Neural cell (in vitro differentiated cells): ENCODE measurements at regions not wholly inside any gene's neighbourhood (a gene's known extent, or its start where the extent isn't known, plus 50 kb on each side); places are given as distances from the start of the nearest gene placed in this dataset.

Experiments used
- H2AFZ ChIP-seq: fragments of 200-600, 300-800 bp; sonication (generic), shearing (Covaris generic); 2 replicates; pipeline ENCODE4 v1.6.0; 2014; ENCODE audit warnings: low read depth, mild to moderate bottlenecking, antibody characterized with exemption, low read length, moderate library complexity
- H3F3A ChIP-seq: fragments of 200-600 bp; shearing (Covaris generic); 2 replicates; pipeline ENCODE4 v1.6.1; 2016; ENCODE audit warnings: mild to moderate bottlenecking, moderate library complexity, mixed read lengths, antibody characterized with exemption, low read length; ENCODE audit not compliant: insufficient read depth, poor library complexity, severe bottlenecking
- H3K27ac ChIP-seq: fragments of 200-600, 300-800 bp; sonication (generic), shearing (Covaris generic); 2 replicates; pipeline ENCODE4 v1.5.1; 2014; ENCODE audit warnings: mild to moderate bottlenecking, low read length, moderate library complexity
- H3K27me3 ChIP-seq: fragments of 300-800, 200-600 bp; sonication (generic), shearing (Covaris generic); 2 replicates; pipeline ENCODE4 v1.6.0; 2014; ENCODE audit warnings: mild to moderate bottlenecking, low read depth, low read length, moderate library complexity; ENCODE audit not compliant: insufficient read depth
- H3K36me3 ChIP-seq: fragments of 300-800, 200-600 bp; sonication (generic), shearing (Covaris generic); 2 replicates; pipeline ENCODE4 v1.5.1; 2014; ENCODE audit warnings: mild to moderate bottlenecking, antibody characterized with exemption, low read length, moderate library complexity; ENCODE audit not compliant: insufficient read depth
- H3K4me2 ChIP-seq: fragments of 300-800, 200-600 bp; sonication (generic), shearing (Covaris generic); 2 replicates; pipeline ENCODE4 v1.6.0; 2014; ENCODE audit warnings: mild to moderate bottlenecking, low read length
- H3K4me3 ChIP-seq: fragments of 300-800, 200-600 bp; sonication (generic), shearing (Covaris generic); 2 replicates; pipeline ENCODE4 v1.5.1; 2014; ENCODE audit warnings: mild to moderate bottlenecking, low read length, moderate library complexity
- H3K79me2 ChIP-seq: fragments of 200-600 bp; shearing (Covaris generic); replicated peaks from 2 replicates; pipeline ENCODE4 v1.6.0; 2014; ENCODE audit warnings: mild to moderate bottlenecking, low read length, moderate library complexity; ENCODE audit not compliant: insufficient read depth
- H3K9ac ChIP-seq: fragments of 300-800, 200-600 bp; sonication (generic), shearing (Covaris generic); 2 replicates; pipeline ENCODE4 v1.6.1; 2016; ENCODE audit warnings: mild to moderate bottlenecking, low read length, mixed read lengths
- H3K9me2 ChIP-seq: fragments of 200-600 bp; shearing (Covaris generic); 2 replicates; pipeline ENCODE4 v1.6.1; 2016; ENCODE audit warnings: mild to moderate bottlenecking, low read length, mixed read lengths; ENCODE audit not compliant: insufficient read depth
- H3K9me3 ChIP-seq: fragments of 200-600, 300-800 bp; sonication (generic), shearing (Covaris generic); 2 replicates; pipeline ENCODE4 v1.6.1; 2016; ENCODE audit warnings: mild to moderate bottlenecking, mixed run types, low read length, moderate library complexity, mixed read lengths
- H4K20me1 ChIP-seq: fragments of 200-600 bp; shearing (Covaris generic); 2 replicates; pipeline ENCODE4 v1.6.1; 2016; ENCODE audit warnings: mild to moderate bottlenecking, mixed run types; ENCODE audit not compliant: insufficient read depth
- EP300 ChIP-seq: fragments of 450-650 bp; conservative IDR thresholded peaks from 2 replicates; pipeline ENCODE4 v1.6.1; 2014; ENCODE audit warnings: antibody characterized with exemption, mild to moderate bottlenecking, moderate library complexity; ENCODE audit not compliant: poor library complexity, severe bottlenecking
- EZH2 ChIP-seq: fragments of 200-600, 300-800 bp; shearing (Covaris generic), sonication (generic); IDR thresholded peaks from 2 replicates; pipeline ENCODE4 v1.6.1; 2014; ENCODE audit warnings: antibody characterized with exemption, low read length, borderline replicate concordance, mild to moderate bottlenecking; ENCODE audit not compliant: insufficient read depth, poor library complexity, severe bottlenecking
- MXI1 ChIP-seq: fragments of 450-650 bp; conservative IDR thresholded peaks from 2 replicates; pipeline ENCODE4 v1.6.1; 2014; ENCODE audit warnings: antibody characterized with exemption, mild to moderate bottlenecking; ENCODE audit not compliant: poor library complexity, severe bottlenecking
- POLR2AphosphoS5 ChIP-seq: IDR thresholded peaks from 2 replicates; pipeline ENCODE4 v1.6.1; 2012
- RAD21 ChIP-seq: fragments of 450-650 bp; conservative IDR thresholded peaks from 2 replicates; pipeline ENCODE4 v1.6.1; 2014; ENCODE audit warnings: antibody characterized with exemption, mild to moderate bottlenecking, moderate library complexity
- SMC3 ChIP-seq: fragments of 450-650 bp; conservative IDR thresholded peaks from 2 replicates; pipeline ENCODE4 v1.6.1; 2014; ENCODE audit warnings: antibody characterized with exemption, mild to moderate bottlenecking, moderate library complexity; ENCODE audit not compliant: poor library complexity
- TAF1 ChIP-seq: IDR thresholded peaks from 2 replicates; pipeline ENCODE4 v1.6.1; 2012; ENCODE audit warnings: low read depth
- TF ChIP-seq, protein P1 (sequence below): IDR thresholded peaks from 2 replicates; pipeline ENCODE4 v1.6.1; 2012; ENCODE audit warnings: borderline replicate concordance
- TF ChIP-seq, protein P2 (sequence below): fragments of 450-650 bp; IDR thresholded peaks from 2 replicates; pipeline ENCODE4 v1.5.1; 2014; ENCODE audit warnings: antibody characterized with exemption, mild to moderate bottlenecking, moderate library complexity; ENCODE audit not compliant: poor library complexity, severe bottlenecking

DNA sequence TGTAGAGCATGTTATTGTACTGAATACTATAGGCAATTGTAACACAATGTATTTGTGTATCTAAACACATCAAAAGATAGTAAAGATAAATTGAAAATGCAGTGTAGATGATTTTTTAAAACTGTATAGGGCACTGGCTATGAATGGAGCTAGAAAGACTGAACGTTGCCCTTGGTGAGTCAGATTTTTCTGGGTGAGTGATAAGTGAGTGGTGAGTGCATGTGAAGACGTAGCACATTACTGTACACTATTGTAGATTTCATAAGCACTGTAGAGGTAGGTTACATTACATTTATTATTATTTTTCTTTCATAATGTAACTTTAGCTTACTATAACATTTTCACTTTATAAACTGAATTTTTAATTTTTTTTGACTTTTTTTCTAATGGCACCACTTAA is 1491.6 kb downstream of the TECRL start:
- TF ChIP-seq RAD21 (no peak), EP300 (no peak), EZH2 (no peak), POLR2AphosphoS5 (no peak), TAF1 (no peak), SMC3 (no peak), MXI1 (no peak)
- TF ChIP-seq, protein P1, sequence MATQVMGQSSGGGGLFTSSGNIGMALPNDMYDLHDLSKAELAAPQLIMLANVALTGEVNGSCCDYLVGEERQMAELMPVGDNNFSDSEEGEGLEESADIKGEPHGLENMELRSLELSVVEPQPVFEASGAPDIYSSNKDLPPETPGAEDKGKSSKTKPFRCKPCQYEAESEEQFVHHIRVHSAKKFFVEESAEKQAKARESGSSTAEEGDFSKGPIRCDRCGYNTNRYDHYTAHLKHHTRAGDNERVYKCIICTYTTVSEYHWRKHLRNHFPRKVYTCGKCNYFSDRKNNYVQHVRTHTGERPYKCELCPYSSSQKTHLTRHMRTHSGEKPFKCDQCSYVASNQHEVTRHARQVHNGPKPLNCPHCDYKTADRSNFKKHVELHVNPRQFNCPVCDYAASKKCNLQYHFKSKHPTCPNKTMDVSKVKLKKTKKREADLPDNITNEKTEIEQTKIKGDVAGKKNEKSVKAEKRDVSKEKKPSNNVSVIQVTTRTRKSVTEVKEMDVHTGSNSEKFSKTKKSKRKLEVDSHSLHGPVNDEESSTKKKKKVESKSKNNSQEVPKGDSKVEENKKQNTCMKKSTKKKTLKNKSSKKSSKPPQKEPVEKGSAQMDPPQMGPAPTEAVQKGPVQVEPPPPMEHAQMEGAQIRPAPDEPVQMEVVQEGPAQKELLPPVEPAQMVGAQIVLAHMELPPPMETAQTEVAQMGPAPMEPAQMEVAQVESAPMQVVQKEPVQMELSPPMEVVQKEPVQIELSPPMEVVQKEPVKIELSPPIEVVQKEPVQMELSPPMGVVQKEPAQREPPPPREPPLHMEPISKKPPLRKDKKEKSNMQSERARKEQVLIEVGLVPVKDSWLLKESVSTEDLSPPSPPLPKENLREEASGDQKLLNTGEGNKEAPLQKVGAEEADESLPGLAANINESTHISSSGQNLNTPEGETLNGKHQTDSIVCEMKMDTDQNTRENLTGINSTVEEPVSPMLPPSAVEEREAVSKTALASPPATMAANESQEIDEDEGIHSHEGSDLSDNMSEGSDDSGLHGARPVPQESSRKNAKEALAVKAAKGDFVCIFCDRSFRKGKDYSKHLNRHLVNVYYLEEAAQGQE = no peak
- TF ChIP-seq, protein P2, sequence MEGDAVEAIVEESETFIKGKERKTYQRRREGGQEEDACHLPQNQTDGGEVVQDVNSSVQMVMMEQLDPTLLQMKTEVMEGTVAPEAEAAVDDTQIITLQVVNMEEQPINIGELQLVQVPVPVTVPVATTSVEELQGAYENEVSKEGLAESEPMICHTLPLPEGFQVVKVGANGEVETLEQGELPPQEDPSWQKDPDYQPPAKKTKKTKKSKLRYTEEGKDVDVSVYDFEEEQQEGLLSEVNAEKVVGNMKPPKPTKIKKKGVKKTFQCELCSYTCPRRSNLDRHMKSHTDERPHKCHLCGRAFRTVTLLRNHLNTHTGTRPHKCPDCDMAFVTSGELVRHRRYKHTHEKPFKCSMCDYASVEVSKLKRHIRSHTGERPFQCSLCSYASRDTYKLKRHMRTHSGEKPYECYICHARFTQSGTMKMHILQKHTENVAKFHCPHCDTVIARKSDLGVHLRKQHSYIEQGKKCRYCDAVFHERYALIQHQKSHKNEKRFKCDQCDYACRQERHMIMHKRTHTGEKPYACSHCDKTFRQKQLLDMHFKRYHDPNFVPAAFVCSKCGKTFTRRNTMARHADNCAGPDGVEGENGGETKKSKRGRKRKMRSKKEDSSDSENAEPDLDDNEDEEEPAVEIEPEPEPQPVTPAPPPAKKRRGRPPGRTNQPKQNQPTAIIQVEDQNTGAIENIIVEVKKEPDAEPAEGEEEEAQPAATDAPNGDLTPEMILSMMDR = no peak
- no peak overlapping the region for H2AFZ ChIP-seq

DNA sequence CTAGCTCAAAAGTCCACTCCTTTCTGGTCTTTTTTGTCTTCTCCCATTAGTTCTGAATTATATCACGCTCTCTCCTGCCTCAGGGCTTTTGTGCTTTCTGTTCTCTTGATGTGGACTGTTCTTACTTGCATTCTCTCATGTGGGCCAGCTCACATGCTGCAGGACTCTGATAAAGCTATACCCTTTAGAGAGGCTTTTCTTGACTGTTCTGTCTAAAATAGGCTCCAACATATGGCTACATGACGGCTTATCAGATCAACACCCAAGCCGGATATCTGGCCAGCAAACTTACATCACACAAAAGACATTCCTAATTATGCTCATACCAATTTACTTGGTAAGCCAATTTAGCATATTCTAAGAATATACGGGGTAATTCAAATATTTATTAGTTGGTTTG is 1494.5 kb downstream of the TECRL start:
- H4K20me1 ChIP-seq = no peaks in the 10 kb centered on the region
- no peak overlapping the region for H3K27ac ChIP-seq
- H3K4me2 ChIP-seq = no peak overlapping the region
- no peaks in the 10 kb centered on the region for H3F3A ChIP-seq
- H3K9ac ChIP-seq = no peak overlapping the region
- H3K9me3 ChIP-seq = no peaks in the 10 kb centered on the region
- no peaks in the 10 kb centered on the region for H3K79me2 ChIP-seq
- no peaks in the 10 kb centered on the region for H3K36me3 ChIP-seq
- H3K4me3 ChIP-seq = no peak overlapping the region
- H2AFZ ChIP-seq = no peak overlapping the region
- H3K9me2 ChIP-seq = no peaks in the 10 kb centered on the region
- TF ChIP-seq POLR2AphosphoS5 = no peak
- TF ChIP-seq SMC3 = no peak
- TF ChIP-seq EZH2 = no peak
- TF ChIP-seq, protein P1 = no peak
- no peaks in the 10 kb centered on the region for H3K27me3 ChIP-seq

More for the DNA sequence above, 1491.6 kb downstream of the TECRL start:
- Histone ChIP-seq H3K27ac (no peak overlapping the region), H3K9me3 (no peaks in the 10 kb centered on the region), H3F3A (no peaks in the 10 kb centered on the region), H3K27me3 (no peaks in the 10 kb centered on the region), H3K79me2 (no peaks in the 10 kb centered on the region), H3K4me2 (no peak overlapping the region), H3K4me3 (no peak overlapping the region), H3K9ac (no peak overlapping the region), H3K36me3 (no peaks in the 10 kb centered on the region), H3K9me2 (no peaks in the 10 kb centered on the region), H4K20me1 (no peaks in the 10 kb centered on the region)
